ENCODE measurements at regions not wholly inside any gene's neighbourhood (a gene's known extent, or its start where the extent isn't known, plus 50 kb on each side); places are given as distances from the start of the nearest gene placed in this dataset.

- TF ChIP-seq CTCF (IDR thresholded peaks at IDR 0.05; ENCODE audit: low read depth, low read length) (no peak), POLR2A (IDR thresholded peaks at IDR 0.05; ENCODE audit: extremely low read depth, insufficient read length) (no peak)
- TF ChIP-seq, protein P1, sequence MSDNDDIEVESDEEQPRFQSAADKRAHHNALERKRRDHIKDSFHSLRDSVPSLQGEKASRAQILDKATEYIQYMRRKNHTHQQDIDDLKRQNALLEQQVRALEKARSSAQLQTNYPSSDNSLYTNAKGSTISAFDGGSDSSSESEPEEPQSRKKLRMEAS (IDR thresholded peaks at IDR 0.05; ENCODE audit: low read depth, low read length), result no peak
Measured at GRCh38 chr9:106358331-106358730, 504.6 kb upstream of the ZNF462 start.

Measured in NB4 (cell line).